HG03095 (cell line): ENCODE measurements at regions not wholly inside any gene's neighbourhood (a gene's known extent, or its start where the extent isn't known, plus 50 kb on each side); places are given as distances from the start of the nearest gene placed in this dataset.

Source experiments
- ATAC-seq: cut with Tn5 transposase; IDR thresholded peaks from one replicate; pipeline ENCODE4 v1.9.1; 2021; ENCODE audit warnings: moderate library complexity; ENCODE audit not compliant: unreplicated experiment

DNA sequence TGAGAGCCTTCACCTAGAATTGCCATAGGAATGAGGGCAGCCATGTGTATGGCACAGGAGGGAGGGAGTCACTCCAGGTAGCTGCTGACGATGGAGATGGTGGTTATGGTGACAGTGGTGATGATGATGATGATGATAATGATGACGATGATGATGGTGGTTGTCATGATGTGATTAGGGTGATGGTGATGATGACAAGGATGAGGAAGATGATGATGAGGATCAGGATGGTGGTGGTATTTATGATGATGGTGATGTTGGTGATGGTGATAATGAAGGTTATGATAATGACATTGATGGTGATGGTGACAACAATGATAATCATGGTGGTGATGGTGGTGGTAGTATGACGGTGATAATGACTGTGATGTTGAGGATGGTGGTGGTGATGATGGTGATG is 1130.5 kb downstream of the BRD1 start:
- ATAC-seq: no peak

DNA sequence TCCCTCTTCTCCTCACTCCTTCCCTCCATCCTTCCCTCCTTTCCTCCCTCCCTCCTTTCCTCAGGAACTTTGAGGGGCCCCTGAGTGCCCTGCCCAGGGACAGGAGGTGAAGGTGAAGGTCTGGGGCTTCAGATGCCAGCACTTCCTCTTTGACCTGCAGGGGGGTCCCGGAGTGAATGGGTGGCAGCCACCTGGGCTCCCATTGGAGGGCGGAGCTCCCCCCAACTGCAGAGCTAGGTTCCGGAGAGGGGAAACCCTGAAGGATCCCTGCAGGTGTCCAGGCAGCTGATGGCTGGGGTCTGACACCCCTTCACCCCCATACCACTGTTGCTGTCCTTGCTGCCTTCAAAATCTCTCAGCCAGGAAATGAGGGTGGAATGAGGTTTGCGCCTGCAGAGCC is 1131.3 kb downstream of the BRD1 start:
- ATAC-seq: no peak

DNA sequence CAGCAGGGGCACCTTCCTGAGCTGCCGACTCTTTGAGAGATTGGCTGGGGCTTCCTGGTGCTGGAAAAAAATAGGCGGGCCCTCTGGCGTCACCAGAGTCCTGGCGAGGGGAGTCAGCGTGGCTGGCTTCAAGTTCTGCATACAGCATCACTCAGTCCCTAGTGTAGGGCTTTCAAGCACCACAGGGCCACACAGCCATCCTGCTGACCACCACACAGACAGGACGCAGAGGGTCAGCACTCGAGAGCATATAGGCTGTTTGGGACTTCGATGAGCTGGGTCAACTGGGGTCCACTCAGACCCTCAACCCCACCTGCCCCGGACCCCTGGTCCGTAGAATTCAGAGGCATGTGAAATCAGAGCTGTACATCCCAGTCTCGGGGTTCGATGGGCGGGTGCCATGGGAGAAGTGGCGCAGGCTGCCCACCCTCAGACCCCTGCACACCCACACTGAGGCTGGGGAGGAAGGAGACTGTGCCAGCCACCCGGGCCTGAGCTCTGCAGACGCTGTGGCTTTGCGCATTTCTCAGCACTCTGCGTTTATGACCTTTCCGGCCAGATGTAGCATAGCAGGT is 1131.9 kb downstream of the BRD1 start:
- no peak for ATAC-seq

DNA sequence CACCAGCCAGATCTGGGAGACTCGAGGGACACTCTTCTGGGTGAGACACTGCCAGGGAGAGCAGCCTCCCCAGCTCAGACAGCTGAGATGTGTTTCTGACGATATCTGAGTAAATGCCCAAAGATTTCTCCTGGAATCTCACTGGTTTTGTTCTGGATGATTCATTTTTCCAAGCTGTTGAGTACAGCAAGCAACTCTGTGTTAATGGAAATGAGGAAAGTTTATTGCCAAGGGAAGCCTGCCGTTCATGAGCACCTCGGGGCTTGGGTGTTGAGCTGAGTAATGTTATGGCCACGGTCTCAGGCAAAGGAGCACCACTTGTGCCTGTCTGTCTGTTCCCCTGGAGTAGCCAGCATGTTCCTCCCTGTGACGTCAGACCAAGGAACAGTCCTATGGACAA is 1132.4 kb downstream of the BRD1 start:
- ATAC-seq: no peak

DNA sequence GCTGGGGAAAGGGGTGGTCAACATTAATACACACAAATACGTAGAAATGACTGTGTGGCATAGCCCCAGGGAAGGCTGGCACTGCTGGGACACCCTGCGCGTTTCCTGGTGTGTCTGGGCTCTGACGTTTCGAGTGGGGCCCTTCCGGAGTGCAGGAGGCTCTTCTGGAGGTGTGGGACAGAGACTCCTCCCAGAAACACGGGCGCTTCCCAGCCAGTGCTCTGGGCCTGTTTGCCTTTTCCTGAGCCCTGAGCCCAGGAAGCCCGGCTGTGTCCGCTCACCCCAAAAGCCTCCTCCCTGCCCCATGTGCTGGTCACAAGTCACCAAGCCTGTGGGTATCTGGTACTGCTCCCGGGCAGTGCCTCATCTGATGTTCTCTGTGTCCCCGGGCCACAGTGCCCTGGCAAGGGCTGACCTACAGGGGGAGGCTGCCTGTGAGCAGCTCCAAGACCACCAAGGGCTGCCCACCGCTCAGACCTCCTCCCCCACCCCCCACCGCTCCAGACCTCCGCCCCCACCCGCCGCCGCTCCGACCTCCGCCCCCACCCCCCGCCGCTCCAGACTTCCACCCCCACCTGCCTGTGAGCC is 1133.3 kb downstream of the BRD1 start:
- ATAC-seq: no peak

DNA sequence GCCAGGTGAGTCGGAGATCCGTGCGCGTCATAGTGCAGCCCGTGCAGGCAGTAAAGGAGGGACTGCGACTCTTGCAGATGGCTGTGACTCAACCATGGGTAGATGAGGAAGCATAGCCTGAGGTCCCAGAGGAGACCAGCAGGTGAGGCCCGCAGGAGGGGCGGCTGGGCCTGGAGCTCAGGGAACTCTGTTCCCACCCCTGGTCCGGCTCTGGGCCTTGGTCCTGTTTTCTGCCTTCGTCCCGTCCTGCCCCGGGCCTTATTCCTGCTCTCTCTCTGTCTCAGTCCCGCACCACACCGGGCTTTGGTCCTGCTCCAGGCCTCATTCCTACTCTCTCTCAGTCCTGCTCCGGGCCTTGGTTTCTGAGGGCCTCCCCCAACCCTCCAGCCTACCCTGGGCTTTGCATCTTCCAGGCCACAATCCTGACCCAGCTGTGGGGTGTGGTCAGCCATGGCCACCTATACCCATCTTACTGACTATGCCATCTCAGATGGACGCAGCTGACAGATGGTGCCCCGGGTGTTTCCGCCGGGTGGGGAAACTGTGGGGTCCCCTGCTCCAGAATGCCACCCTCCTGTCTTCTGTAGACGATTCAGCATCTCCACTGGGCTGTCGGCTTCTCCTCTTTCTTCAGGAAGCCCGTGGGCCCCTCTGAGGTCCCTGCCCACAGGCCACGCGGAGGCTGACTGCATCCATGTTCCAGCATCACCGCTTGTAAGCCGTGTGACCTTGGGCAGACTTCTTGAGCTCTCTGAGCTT is 1134.1 kb downstream of the BRD1 start:
- ATAC-seq: no peak

DNA sequence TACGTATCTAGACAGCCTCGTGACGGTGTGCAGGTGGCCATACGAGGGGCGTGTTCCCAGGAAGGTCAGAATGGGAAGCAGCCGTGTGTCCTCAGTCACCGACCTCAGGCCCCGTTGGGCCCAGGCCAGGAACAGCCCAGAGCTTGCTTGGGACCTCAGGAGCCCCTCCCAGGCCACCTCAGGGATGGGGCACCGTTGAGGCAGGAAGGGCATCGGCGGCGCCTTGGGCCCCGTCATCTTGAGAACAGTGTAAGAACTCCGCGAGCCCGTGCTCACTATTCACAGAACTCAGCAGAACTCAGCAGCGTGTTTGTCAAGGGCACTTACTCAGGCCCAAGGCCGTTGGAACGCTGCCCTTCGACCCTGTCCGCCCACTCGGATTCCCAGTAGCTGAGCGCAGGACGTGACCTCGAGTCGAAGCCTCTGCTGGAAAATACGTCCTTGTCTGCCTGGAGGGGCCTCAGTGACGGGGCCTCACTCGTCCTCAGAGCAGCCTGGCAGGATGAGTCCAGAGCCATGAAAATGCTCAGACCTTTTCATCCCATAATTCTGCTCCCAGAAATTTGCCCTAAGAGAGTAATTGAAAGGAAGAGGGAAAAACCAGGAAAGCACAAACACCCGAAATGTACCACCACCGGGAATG is 1134.8 kb downstream of the BRD1 start:
- no peak for ATAC-seq

DNA sequence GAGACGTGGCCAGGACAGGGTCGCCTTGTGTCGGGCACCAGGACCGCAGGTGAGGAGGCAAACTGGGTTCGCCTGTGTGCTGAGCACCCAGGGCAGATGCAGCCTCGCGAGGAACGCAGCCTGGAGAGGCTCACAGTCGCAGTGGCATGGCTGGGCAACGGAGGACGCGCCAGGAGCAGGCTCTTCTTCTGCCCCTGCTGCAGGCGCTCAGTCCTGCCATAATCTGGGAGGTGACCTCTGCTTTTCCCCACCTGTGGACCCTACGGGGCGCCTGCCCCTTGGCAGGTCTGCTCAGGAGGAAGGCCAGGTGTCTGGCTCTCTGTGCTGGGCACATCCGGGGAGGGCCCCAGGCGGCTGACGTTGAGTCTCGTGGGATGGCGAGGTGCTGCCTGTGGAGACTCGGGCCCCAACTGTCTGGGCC is 1136.2 kb downstream of the BRD1 start:
- ATAC-seq: no peak

DNA sequence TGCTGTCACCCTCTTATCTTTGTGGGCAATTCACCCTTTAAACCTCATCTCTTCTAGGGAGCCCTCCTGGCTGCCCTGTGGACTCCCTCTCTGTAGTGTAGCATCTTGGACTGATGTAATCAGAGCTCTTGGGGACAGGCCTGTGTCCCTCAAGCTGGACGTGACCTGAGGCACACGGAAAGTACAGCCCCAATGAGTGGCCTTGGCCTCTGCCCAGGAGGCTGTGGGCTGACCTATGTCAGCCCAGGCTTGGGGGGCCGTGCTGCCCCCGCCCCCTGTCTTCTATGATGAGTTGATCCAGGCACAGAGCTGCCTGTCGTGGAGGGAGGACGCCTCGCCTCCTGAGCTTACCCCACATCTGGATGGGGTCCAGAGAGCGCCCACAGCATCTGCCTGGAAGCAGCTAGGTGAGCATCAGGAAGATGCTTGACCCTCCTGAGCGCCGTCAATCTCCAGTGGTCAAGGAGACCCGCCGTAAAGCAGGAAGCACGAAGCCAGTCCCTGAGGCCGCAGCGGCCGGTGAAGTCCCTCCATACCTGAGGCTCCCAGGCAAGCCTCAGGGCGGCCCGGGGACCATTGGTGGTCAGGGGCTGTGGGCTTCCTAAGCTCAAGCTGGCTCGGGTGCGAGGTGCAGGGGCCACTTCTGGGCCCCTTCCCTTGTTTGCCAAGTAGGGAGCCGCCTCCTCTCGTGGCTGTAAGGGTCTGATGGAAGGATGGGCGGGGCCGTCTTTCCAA is 1136.9 kb downstream of the BRD1 start:
- no peak for ATAC-seq

DNA sequence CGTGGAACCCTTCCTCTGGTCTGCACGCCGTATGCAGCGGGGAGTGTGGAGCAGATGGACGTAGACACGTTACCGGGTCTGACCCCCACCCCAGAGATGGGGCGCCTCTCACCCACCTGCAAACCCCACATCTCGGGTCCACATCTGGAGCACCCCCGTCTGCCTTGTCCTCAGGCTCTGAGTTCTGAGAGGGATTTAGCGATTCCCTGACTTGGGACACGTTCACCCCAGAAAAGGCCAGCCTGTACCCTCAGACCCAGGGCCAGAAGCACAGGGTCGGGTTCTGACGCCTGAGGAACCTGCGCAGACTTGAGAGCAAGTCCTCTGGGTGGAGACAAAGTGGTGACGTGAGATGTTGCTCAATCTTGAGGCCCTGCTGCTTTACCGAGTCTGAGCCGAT is 1138.5 kb downstream of the BRD1 start:
- no peak for ATAC-seq

DNA sequence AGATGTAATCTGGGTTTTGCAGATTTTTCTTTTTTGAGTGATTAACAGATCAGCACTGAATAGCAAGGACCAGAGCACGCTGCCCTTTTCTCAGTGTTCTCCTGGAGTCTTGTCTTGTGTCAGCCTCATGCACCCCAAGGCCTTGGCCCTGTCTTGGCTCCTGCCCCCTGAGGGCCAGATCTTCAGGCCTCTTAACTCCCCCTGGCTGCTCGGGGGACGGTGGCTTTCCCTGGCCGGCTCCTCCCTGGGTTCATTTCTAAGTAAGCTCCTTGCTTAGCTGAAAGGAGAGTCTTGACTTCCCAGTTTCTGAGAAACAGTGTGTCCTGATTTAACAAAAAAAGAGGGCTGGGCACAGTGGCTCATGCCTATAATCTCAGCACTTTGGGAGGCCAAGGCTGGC is 1139.3 kb downstream of the BRD1 start:
- ATAC-seq: no peak

DNA sequence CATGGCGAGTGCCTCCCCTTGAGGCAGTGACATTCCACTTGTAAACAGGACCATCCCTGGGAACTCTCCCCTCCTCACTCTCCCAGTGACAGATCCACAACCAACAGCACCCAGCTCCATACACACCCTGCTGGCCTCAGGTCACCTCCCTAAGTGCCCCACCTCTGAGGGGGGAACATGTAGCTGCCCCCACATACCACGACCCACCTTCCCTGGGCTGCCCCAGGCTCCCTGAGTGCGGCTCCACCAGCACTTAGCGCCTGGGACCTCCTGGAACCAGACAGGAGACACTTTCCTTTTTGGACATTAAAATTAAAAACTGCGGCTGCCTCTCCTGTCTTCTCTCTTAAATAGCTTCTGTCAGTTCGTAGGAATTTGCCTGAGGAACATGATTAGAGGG is 1140.1 kb downstream of the BRD1 start:
- no peak for ATAC-seq

DNA sequence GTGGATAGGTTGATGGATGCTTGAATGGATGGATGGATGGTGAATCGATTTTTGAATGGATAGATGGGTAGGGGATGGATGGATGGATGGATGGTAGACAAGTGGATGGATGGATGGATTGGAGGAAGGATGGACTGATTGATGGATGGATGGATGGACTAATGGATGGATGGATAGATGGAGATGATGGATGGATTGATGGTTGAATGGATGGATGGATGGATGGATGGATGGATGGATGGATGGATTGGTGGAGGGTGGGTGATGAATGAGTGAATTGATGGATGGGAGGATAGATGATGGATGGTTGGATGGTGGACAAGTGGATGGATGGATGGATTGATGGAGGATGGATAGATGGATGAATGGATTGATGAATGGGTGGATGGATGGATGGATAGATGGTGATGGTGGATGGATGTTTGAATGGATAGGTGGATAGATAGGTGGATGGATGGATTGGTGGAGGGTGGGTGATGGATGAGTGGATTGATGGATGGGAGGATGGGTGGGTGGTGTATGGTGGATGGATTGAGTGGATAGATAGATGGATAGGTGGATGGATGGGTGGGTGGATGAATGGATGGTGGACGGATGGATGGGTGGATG is 1140.9 kb downstream of the BRD1 start:
- no peak for ATAC-seq

DNA sequence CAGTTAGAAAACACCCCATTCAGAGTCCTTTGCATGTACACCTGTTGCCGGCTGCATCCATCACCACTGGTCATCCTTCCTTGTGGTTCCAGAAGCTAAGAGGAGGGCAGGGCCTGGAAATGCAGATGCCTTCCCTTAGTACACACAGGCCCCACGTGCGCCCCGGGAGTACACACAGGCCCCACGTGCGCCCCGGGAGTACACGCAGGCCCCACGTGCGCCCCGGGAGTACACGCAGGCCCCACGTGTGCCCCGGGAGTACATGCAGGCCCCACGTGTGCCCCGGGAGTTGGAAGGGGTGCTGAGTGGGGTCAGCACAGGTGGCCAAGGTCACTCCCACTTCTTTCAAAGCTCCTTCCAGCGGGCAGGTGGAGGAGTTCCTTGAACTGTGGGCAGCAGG is 1141.9 kb downstream of the BRD1 start:
- no peak for ATAC-seq

DNA sequence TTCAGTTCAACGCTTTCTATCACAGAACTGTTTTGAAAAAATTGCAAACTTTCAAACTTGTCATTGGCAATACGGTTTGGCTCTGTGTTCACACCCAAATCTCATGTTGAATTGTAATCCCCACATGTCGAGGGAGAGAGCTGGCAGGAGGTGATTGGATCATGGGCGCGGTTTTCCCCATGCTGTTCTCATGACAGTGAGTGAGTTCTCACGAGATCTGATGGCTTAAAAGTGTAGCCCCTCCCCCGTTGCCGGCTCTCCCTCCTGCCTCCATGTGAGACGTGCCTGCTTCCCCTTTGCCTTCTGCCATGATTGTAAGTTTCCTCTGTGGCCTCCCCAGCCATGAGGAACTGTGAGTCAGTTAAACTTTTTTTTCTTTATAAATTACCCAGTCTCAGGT is 1144.0 kb downstream of the BRD1 start:
- ATAC-seq: no peak

DNA sequence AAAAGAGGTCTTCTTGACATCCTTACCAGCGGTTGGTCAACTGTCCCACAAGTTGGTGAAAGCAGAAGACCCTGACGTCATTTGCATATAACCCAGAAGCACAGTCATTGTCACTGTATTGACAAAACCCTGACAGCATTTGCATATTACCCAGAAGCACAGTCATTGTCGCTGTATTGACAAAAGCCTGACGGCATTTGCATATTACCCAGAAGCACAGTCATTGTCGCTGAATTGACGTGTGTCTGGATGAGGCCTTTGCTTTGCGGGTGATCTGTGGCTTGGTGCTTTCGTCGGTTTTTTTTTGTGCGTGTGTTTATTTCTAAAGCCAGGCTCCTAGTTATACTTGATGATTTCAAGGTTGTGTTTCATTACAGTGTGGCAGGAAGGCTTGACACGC is 1145.2 kb downstream of the BRD1 start:
- ATAC-seq: no peak

DNA sequence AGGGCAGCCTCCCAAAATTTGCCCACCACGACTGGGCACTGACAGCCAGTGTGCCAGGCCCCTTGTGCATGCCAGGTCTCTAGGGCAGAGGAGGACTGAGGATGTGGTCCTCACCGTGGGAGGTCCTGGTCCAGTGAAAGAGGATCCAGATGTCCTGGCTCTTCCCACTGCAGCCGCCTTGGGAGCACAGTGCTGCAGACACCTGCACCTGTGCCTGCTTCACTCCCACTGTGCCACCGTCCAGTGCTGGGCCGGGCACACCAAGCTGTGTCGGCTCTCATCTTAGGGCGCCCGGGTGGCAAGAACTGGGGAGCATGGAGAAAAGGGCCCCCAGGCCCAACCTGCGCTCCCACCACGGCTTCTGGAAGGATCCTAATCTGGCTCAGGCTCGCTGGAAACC is 1147.1 kb downstream of the BRD1 start:
- ATAC-seq: no peak

DNA sequence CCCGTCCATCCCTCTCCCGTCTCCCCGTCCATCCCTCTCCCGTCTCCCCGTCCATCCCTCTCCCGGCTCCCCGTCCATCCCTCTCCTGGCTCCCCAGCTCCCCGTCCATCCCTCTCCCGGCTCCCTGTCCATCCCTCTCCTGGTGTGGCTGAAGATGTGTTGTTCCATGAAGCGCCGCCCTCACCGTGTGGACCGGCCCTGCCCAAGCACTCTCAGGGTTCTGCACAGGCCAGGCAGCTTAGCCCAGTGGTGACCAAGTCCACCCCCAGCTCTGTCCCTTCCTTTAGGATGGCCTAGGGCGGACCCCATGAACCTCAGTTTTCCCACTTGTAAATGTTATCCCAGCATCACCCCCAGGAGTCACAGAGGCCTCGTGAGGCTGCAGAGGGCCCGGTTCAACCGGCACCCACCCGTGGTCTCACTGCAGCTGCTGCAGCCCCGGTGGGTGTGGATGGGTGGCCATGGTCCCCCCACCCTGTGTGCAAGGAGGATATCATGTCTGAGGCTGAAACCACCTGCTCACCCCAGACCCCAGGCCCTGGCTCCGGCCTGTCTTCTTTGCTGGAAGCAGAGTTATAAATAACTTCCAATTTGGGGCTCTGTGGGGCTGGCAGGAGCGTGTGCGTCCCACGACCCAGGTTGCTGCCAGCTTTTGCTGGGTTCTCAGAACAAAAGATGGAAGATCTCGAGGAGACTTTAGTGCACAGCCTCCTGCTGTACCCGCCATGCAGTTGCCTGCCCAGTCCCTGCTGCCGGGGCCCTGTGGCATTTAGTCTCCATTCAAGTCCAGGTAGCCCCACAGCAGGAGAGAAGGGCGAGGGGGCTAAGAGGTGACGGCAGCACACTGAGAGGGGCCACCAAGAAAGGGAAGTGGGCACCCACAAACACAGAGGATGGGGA is 1147.8 kb downstream of the BRD1 start:
- ATAC-seq: no peak

DNA sequence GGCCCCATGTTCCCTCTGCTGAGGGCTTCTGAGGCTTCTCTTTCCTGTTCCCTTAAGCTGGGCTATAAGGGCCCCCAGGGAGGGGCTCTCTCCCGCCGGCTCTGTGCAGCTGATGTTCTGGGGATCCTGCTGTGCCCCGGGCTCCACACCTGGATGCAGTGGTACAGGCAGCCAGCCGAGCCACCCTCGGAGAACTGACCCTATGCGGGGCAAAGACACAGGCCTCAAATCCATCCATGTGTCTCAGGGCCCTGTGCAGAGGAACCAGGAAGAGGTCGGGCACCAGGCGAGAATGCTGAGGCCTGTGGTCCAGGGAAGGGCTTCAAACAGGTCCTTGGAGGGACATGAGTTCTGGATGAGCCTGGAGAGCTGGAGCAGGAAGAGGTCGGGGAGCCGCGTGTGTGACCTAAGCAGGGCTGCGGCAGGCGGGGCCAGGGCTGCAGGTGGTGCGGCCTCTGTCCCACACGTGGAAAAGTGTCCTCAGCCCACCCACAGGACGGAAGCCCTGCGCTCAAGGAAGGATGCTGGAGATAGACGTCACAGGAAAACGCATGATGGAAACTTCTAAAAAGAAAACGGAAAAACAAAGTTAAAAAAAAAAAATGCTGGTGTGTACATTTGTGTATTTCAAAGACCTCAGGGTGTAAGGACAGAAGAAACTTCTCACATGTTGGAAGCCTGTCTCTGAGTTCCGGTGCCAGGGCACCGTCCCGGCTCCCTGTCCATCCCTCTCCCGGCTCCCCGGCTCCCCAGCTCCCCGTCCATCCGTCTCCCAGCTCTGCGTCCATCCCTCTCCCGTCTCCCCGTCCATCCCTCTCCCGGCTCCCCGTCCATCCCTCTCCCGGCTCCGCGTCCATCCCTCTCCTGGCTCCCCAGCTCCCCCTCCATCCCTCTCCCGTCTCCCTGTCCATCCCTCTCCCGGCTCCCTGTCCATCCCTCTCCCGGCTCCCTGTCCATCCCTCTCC is 1149.2 kb downstream of the BRD1 start:
- no peak for ATAC-seq
